HCT116 (cell line): ENCODE measurements at regions not wholly inside any gene's neighbourhood (a gene's known extent, or its start where the extent isn't known, plus 50 kb on each side); places are given as distances from the start of the nearest gene placed in this dataset.

ENCODE experiments used
- ATAC-seq: fragments of 200-7000 bp; cut with Tn5 transposase; 2 replicates; pipeline ENCODE4 v1.9.1; 2020; ENCODE audit warnings: mild to moderate bottlenecking, moderate library complexity
- BruUV-seq: library from RNA; stranded (reverse); fragments of 400-500 nt; replicated peaks from 2 replicates; lab custom pipeline; 2021; lab: Mats Ljungman, UMichigan
- CTCF ChIA-PET: fragments of 300-600 bp; sonication (Branson Sonifier 250); formaldehyde crosslinking; loops from one replicate; lab custom pipeline; 2021; ENCODE audit warnings: antibody characterized with exemption; lab: Charles Lee
- POLR2A ChIA-PET: fragments of 300-600, 350-600 bp; sonication (Branson Sonifier 250); formaldehyde crosslinking; loops from one replicate; lab custom pipeline; 2021; ENCODE audit warnings: antibody characterized with exemption; lab: Charles Lee
- RAD21 ChIA-PET, 2 experiments: fragments of 300-600 bp; sonication (Branson Sonifier 250); formaldehyde crosslinking; loops; one replicate each; lab custom pipeline; 2023; ENCODE audit warnings: low total read pairs in 2 of 2; ENCODE audit not compliant: uncharacterized antibody in 2 of 2, unreplicated experiment in 2 of 2, low non-redundant PET in 1 of 2; lab: Charles Lee
- DNase-seq: peaks from one replicate; pipeline ENCODE4 v3.0.0-alpha.2; 2010; ENCODE audit warnings: low read depth, low spot score
- H2AFZ ChIP-seq: fragments of 200-600 bp; shearing (Covaris generic), sonication (generic); 2 replicates; pipeline ENCODE4 v1.6.1; 2017; ENCODE audit warnings: low read depth, mixed run types, mixed read lengths, antibody characterized with exemption, low read length; ENCODE audit not compliant: poor library complexity, severe bottlenecking
- H3K27ac ChIP-seq: 2 replicates; pipeline ENCODE4 v1.5.1; 2012; ENCODE audit warnings: low read depth, low read length
- H3K27me3 ChIP-seq: fragments of 200-600 bp; sonication (generic); 2 replicates; pipeline ENCODE4 v1.6.1; 2016; ENCODE audit warnings: mixed run types, low read length, mixed read lengths; ENCODE audit not compliant: insufficient read depth
- H3K36me3 ChIP-seq, 2 experiments: fragments of 200-500 bp in 1 of 2; fragments of 200-600 bp in 1 of 2; sonication (Bioruptor generic) in 1 of 2; sonication (generic) in 1 of 2; 2 replicates each; pipeline versions ENCODE4 v1.5.1 to v1.6.1; 2014 to 2016; ENCODE audit warnings: low read length in 2 of 2, inconsistent platforms in 1 of 2, mixed read lengths in 1 of 2, mixed run types in 1 of 2; ENCODE audit not compliant: insufficient read depth in 2 of 2, control insufficient read depth in 1 of 2
- H3K4me1 ChIP-seq, 2 experiments: fragments of 200-600 bp in 1 of 2; sonication (generic) in 1 of 2; 2 replicates each; pipeline versions ENCODE4 v1.5.1 to v1.6.1; 2012 to 2017; ENCODE audit warnings: low read length in 2 of 2, inconsistent platforms in 1 of 2, mild to moderate bottlenecking in 1 of 2, mixed read lengths in 1 of 2, mixed run types in 1 of 2, moderate library complexity in 1 of 2; ENCODE audit not compliant: insufficient read depth in 2 of 2, control insufficient read depth in 1 of 2
- H3K4me2 ChIP-seq: fragments of 200-600 bp; sonication (generic); 2 replicates; pipeline ENCODE4 v1.6.1; 2017; ENCODE audit warnings: mixed run types, low read length, mixed read lengths
- H3K4me3 ChIP-seq, 2 experiments: fragments of 200-600 bp in 1 of 2; sonication (generic) in 1 of 2; replicated peaks in 1 of 2; 2 replicates each; pipeline ENCODE4 v1.5.1; 2011 to 2016; ENCODE audit warnings: low read length in 2 of 2, control low read depth in 1 of 2, low read depth in 1 of 2, mild to moderate bottlenecking in 1 of 2, mixed read lengths in 1 of 2, mixed run types in 1 of 2
- H3K79me2 ChIP-seq: fragments of 200-600 bp; sonication (generic); 2 replicates; pipeline ENCODE4 v1.6.1; 2017; ENCODE audit warnings: mild to moderate bottlenecking, mixed run types, low read length, moderate library complexity, mixed read lengths; ENCODE audit not compliant: insufficient read depth
- H3K9ac ChIP-seq: fragments of 200-600 bp; sonication (generic); 2 replicates; pipeline ENCODE4 v1.6.1; 2016; ENCODE audit warnings: low read length, mixed read lengths
- H3K9me2 ChIP-seq: fragments of 200-600 bp; sonication (generic), shearing (Covaris generic); 2 replicates; pipeline ENCODE4 v1.6.1; 2017; ENCODE audit warnings: mixed run types, mild to moderate bottlenecking, moderate library complexity; ENCODE audit not compliant: insufficient read depth
- H3K9me3 ChIP-seq, 2 experiments: fragments of 200-500 bp in 1 of 2; fragments of 200-600 bp in 1 of 2; sonication (Bioruptor generic) in 1 of 2; sonication (generic) in 1 of 2; 2 replicates each; pipeline ENCODE4 v1.6.1; 2014 to 2017; ENCODE audit warnings: low read length in 2 of 2, mixed read lengths in 2 of 2, inconsistent platforms in 1 of 2, low read depth in 1 of 2, mild to moderate bottlenecking in 1 of 2, mixed run types in 1 of 2, moderate library complexity in 1 of 2; ENCODE audit not compliant: control insufficient read depth in 1 of 2, insufficient read depth in 1 of 2
- H4K20me1 ChIP-seq: fragments of 200-600 bp; sonication (generic), shearing (Covaris generic); 2 replicates; pipeline ENCODE4 v1.6.1; 2017; ENCODE audit warnings: mixed run types, mild to moderate bottlenecking, moderate library complexity; ENCODE audit not compliant: insufficient read depth
- EZH2phosphoT487 ChIP-seq: fragments of 200-600 bp; IDR thresholded peaks from 2 replicates; pipeline ENCODE4 v1.6.1; 2018; ENCODE audit warnings: antibody characterized with exemption, borderline replicate concordance
- MAX ChIP-seq: IDR thresholded peaks from 2 replicates; pipeline ENCODE4 v1.6.1; 2012
- POLR2A ChIP-seq: IDR thresholded peaks from 2 replicates; pipeline ENCODE4 v1.7.0; 2011; ENCODE audit warnings: borderline replicate concordance; ENCODE audit not compliant: insufficient read depth, insufficient read length; ENCODE audit errors: extremely low read depth
- POLR2AphosphoS5 ChIP-seq: IDR thresholded peaks from 2 replicates; pipeline ENCODE4 v1.6.1; 2011; ENCODE audit warnings: mild to moderate bottlenecking, low read depth, low read length, moderate library complexity
- SIN3A ChIP-seq: IDR thresholded peaks from 2 replicates; pipeline ENCODE4 v1.6.1; 2012; ENCODE audit warnings: low read depth
- YY1 ChIP-seq: IDR thresholded peaks from 2 replicates; pipeline ENCODE4 v1.6.1; 2011; ENCODE audit warnings: low read length, low read depth, moderate library complexity, mild to moderate bottlenecking; ENCODE audit not compliant: insufficient replicate concordance; ENCODE audit errors: extremely low read depth
- intact Hi-C: fragments of 100-400 bp; cut with micrococcal nuclease; formaldehyde crosslinking; loops from 2 replicates; pipeline ENCODE4 v1.10.0; 2022

- no peak overlapping the region for H2AFZ ChIP-seq
- no peaks in the 10 kb centered on the region for H3K9me3 ChIP-seq
- H4K20me1 ChIP-seq = no peaks in the 10 kb centered on the region
- no peaks in the 10 kb centered on the region for H3K9me2 ChIP-seq
- no peak for DNase-seq
- H3K4me1 ChIP-seq = no peaks in the 10 kb centered on the region
- intact Hi-C loops = no loop called here
- H3K27ac ChIP-seq = no peak overlapping the region
- CTCF ChIA-PET = no interaction called here
- BruUV-seq = no TSS peak
- H3K27me3 ChIP-seq = no peaks in the 10 kb centered on the region
- RAD21 ChIA-PET = no interaction called here
- no peak overlapping the region for H3K4me3 ChIP-seq
- TF ChIP-seq EZH2phosphoT487 (no peak), POLR2AphosphoS5 (no peak), MAX (no peak), YY1 (no peak), SIN3A (no peak)
- no peak overlapping the region for H3K4me2 ChIP-seq
- no peaks in the 10 kb centered on the region for H3K36me3 ChIP-seq
- no peak overlapping the region for H3K9ac ChIP-seq
- ATAC-seq = no peak
- H3K79me2 ChIP-seq = no peaks in the 10 kb centered on the region
- POLR2A ChIA-PET = no interaction called here
These were observed 198.4 kb upstream of the NRP1 start for GRCh38 chr10:33532901-33533300.

- H3K27me3 ChIP-seq = no peaks in the 10 kb centered on the region
- ChIA-PET POLR2A (no interaction called here), CTCF (no interaction called here), RAD21 (no interaction called here)
- H3K4me3 ChIP-seq = no peak overlapping the region
- no peaks in the 10 kb centered on the region for H4K20me1 ChIP-seq
- no peaks in the 10 kb centered on the region for H3K9me2 ChIP-seq
- no peak for ATAC-seq
- H3K9me3 ChIP-seq = no peaks in the 10 kb centered on the region
- DNase-seq = no peak
- intact Hi-C loops = no loop called here
- no peaks in the 10 kb centered on the region for H3K36me3 ChIP-seq
- H3K79me2 ChIP-seq = no peaks in the 10 kb centered on the region
- no peaks in the 10 kb centered on the region for H3K4me1 ChIP-seq
- TF ChIP-seq POLR2A = no peak
- no peak overlapping the region for H2AFZ ChIP-seq
- no peak overlapping the region for H3K9ac ChIP-seq
- BruUV-seq = no TSS peak
- no peak overlapping the region for H3K4me2 ChIP-seq
- H3K27ac ChIP-seq = no peak overlapping the region
These were observed 194.8 kb upstream of the NRP1 start for GRCh38 chr10:33529234-33529633.
